ENCODE measurements at regions not wholly inside any gene's neighbourhood (a gene's known extent, or its start where the extent isn't known, plus 50 kb on each side); places are given as distances from the start of the nearest gene placed in this dataset.

DNA sequence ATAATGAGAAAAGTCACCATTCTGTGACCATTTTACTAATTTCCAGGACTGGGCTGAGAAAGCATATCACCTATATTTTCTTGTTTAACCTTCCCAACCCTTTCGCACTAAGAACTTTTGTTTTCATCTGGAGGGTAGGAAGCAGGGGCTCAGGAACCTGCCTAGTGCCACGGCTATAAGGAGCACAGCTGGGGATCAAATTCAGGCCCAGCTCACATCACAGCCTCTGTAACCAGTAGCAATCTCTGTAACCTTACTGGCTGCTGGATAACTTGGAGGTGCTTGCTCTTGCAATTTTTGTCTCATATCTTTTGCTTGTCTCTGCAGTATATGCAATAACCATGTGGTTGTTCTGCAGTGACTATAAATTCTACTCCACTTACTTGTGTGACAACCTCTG is 62.0 kb downstream of the PABIR2 start:
- CTCF ChIA-PET = interaction anchor here (0.7 kb wide), 1 partner anchor 160 kb away, joined by 3 read pairs; no protein-coding TSS in a partner anchor
- POLR2A ChIA-PET = interaction anchor here (1.1 to 5.9 kb wide), 2 partner anchors 9 to 21 kb away, joined by 4 to 45 read pairs; no protein-coding TSS in a partner anchor
- DNase-seq (ENCODE audit: extremely low spot score) = no peak
- no peak for TF ChIP-seq FOXA1 (IDR thresholded peaks at IDR 0.05)
- no peak for TF ChIP-seq HDGF (IDR thresholded peaks at IDR 0.05; ENCODE audit: borderline replicate concordance)
- no peak for TF ChIP-seq NFRKB (IDR thresholded peaks at IDR 0.05)
- TF ChIP-seq SUZ12 (IDR thresholded peaks at IDR 0.05) = no peak

DNA sequence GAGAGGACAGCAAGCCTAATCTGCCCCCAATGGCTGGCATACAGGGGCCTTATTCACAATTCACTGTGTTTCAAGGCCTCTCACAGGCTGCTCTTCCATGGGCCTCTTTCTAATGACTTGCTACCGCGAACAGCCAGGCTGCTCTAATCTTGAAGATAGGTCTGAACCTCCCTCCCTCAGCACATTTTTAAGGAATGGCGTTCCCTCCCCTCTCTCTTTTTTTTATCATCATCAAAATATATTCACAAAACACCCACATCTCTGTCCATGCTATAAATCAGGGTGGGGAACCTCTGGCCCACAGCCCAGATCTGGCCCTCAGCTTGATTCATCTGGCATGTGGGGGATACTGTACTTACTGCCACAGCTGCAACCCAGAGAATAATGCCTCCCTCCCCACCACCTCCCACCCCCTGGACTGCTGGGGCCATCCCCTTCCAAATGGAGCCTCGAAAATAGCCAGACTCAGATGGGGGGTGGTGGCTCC is 62.5 kb downstream of the PABIR2 start:
- POLR2A ChIA-PET = interaction anchor here (0.6 to 5.9 kb wide), 3 partner anchors 8 to 20 kb away, joined by 3 to 45 read pairs (median 4); no protein-coding TSS in a partner anchor
- CTCF ChIA-PET = no interaction called here
- no peak for DNase-seq (ENCODE audit: extremely low spot score)
- TF ChIP-seq SP1 (IDR thresholded peaks at IDR 0.05) (no peak), L3MBTL2 (conservative IDR thresholded peaks at IDR 0.05) (no peak), FOXK2 (IDR thresholded peaks at IDR 0.05) (no peak), NFRKB (IDR thresholded peaks at IDR 0.05) (no peak), PKNOX1 (IDR thresholded peaks at IDR 0.05) (no peak), FOXA1 (IDR thresholded peaks at IDR 0.05) (no peak), SUZ12 (IDR thresholded peaks at IDR 0.05) (no peak), TARDBP (IDR thresholded peaks at IDR 0.05) (no peak), HDGF (IDR thresholded peaks at IDR 0.05; ENCODE audit: borderline replicate concordance) (no peak), ZNF384 (IDR thresholded peaks at IDR 0.05) (no peak), ARNT (IDR thresholded peaks at IDR 0.05) (no peak), FOXM1 (IDR thresholded peaks at IDR 0.05; ENCODE audit: borderline replicate concordance) (no peak), ELF4 (IDR thresholded peaks at IDR 0.05) (no peak), BHLHE40 (IDR thresholded peaks at IDR 0.05; ENCODE audit: borderline replicate concordance) (no peak), LEF1 (IDR thresholded peaks at IDR 0.05; ENCODE audit: borderline replicate concordance) (no peak), CTBP1 (IDR thresholded peaks at IDR 0.05; ENCODE audit: borderline replicate concordance) (no peak)

DNA sequence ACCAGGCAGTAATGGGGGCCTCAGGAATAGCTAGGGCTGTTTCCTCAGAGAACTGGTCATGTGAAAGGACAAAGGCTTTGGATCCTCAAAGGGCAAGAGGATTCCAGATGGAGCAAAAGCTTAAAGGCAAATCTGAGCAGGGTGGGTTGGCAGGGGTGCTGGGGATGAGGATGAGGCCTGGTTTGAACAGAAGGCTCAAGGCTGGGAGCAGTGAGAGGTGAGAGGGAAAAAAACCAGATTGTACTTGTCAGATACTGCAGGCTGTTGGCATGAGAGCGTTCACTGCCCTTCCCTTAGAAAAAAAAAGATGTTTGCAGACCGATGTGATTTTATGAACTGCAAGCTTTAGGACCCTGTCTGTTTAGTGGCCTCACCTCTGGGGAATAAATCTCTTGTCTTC is 63.4 kb downstream of the PABIR2 start:
- TF ChIP-seq SUZ12 (IDR thresholded peaks at IDR 0.05) (no peak), PKNOX1 (IDR thresholded peaks at IDR 0.05) (no peak), HDGF (IDR thresholded peaks at IDR 0.05; ENCODE audit: borderline replicate concordance) (no peak), BHLHE40 (IDR thresholded peaks at IDR 0.05; ENCODE audit: borderline replicate concordance) (no peak), LEF1 (IDR thresholded peaks at IDR 0.05; ENCODE audit: borderline replicate concordance) (no peak), ZNF384 (IDR thresholded peaks at IDR 0.05) (no peak), ARNT (IDR thresholded peaks at IDR 0.05) (no peak), FOXK2 (IDR thresholded peaks at IDR 0.05) (no peak), FOXM1 (IDR thresholded peaks at IDR 0.05; ENCODE audit: borderline replicate concordance) (no peak), TARDBP (IDR thresholded peaks at IDR 0.05) (no peak), ELF4 (IDR thresholded peaks at IDR 0.05) (no peak), FOXA1 (IDR thresholded peaks at IDR 0.05) (no peak), SP1 (IDR thresholded peaks at IDR 0.05) (no peak), L3MBTL2 (conservative IDR thresholded peaks at IDR 0.05) (no peak), NFRKB (IDR thresholded peaks at IDR 0.05) (no peak), CTBP1 (IDR thresholded peaks at IDR 0.05; ENCODE audit: borderline replicate concordance) (no peak)
- CTCF ChIA-PET = interaction anchor here (0.6 to 0.7 kb wide), 3 partner anchors 17 to 213 kb away, joined by 3 to 4 read pairs (median 3); no protein-coding TSS in a partner anchor
- POLR2A ChIA-PET = interaction anchor here (5.9 kb wide), 1 partner anchor 19 kb away, joined by 45 read pairs; no protein-coding TSS in a partner anchor
- DNase-seq (ENCODE audit: extremely low spot score) = no peak

DNA sequence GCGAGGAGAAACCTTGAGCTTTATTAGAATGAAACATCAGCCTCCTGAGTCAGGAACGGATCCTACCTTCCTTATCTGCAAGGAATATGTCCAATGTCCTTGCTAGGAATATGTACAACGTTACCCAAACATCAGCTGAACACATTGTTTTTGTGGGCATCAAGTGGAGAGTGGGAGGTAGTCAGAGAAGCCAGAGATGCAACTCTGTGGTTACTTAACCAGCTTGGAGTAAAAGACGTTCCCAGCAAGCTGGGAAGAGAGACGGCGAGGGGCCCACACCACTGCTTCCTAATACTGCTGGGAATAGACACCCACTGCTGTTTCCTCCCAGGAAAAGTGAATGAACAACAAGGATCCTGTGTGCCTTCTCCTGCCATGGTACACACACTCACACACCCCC is 64.3 kb downstream of the PABIR2 start:
- CTCF ChIA-PET = no interaction called here
- DNase-seq (ENCODE audit: extremely low spot score) = no peak
- POLR2A ChIA-PET = interaction anchor here (0.9 to 5.9 kb wide), 3 partner anchors 12 to 18 kb away, joined by 3 to 45 read pairs (median 3); no protein-coding TSS in a partner anchor
- no peak for TF ChIP-seq HDGF (IDR thresholded peaks at IDR 0.05; ENCODE audit: borderline replicate concordance)
- no peak for TF ChIP-seq L3MBTL2 (conservative IDR thresholded peaks at IDR 0.05)
- TF ChIP-seq FOXM1 (IDR thresholded peaks at IDR 0.05; ENCODE audit: borderline replicate concordance) = no peak
- TF ChIP-seq CTBP1 (IDR thresholded peaks at IDR 0.05; ENCODE audit: borderline replicate concordance) = no peak

DNA sequence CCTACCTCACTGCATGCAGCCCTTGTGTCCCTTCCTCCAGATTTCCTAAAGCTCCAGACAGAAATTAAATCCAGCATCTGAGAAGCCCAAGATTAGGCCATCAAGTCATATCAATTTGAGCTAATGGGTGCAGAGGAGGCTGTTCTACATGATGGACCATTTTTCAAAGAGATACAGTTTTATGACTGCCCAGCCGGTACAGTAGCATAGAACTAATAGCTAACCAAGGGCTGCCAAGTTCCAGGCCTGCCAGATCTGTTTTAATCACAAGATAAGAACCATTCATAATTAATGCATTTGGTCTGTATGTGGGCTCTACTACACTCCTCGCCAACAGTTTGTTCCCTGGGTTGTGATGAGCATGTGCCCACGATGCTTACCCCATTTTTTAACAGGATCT is 64.9 kb downstream of the PABIR2 start:
- POLR2A ChIA-PET = interaction anchor here (0.9 kb wide), 2 partner anchors 13 to 17 kb away, joined by 3 read pairs; no protein-coding TSS in a partner anchor
- DNase-seq (ENCODE audit: extremely low spot score) = no peak
- TF ChIP-seq FOXK2 (IDR thresholded peaks at IDR 0.05) (no peak), CTBP1 (IDR thresholded peaks at IDR 0.05; ENCODE audit: borderline replicate concordance) (no peak), HDGF (IDR thresholded peaks at IDR 0.05; ENCODE audit: borderline replicate concordance) (no peak), SP1 (IDR thresholded peaks at IDR 0.05) (no peak), L3MBTL2 (conservative IDR thresholded peaks at IDR 0.05) (no peak), NFRKB (IDR thresholded peaks at IDR 0.05) (no peak), SUZ12 (IDR thresholded peaks at IDR 0.05) (no peak), ELF4 (IDR thresholded peaks at IDR 0.05) (no peak), ZNF384 (IDR thresholded peaks at IDR 0.05) (no peak), PKNOX1 (IDR thresholded peaks at IDR 0.05) (no peak), TARDBP (IDR thresholded peaks at IDR 0.05) (no peak), ARNT (IDR thresholded peaks at IDR 0.05) (no peak), FOXM1 (IDR thresholded peaks at IDR 0.05; ENCODE audit: borderline replicate concordance) (no peak), FOXA1 (IDR thresholded peaks at IDR 0.05) (no peak), LEF1 (IDR thresholded peaks at IDR 0.05; ENCODE audit: borderline replicate concordance) (no peak), BHLHE40 (IDR thresholded peaks at IDR 0.05; ENCODE audit: borderline replicate concordance) (no peak)
- CTCF ChIA-PET = interaction anchor here (0.6 kb wide), 1 partner anchor 187 kb away, joined by 3 read pairs; no protein-coding TSS in a partner anchor

DNA sequence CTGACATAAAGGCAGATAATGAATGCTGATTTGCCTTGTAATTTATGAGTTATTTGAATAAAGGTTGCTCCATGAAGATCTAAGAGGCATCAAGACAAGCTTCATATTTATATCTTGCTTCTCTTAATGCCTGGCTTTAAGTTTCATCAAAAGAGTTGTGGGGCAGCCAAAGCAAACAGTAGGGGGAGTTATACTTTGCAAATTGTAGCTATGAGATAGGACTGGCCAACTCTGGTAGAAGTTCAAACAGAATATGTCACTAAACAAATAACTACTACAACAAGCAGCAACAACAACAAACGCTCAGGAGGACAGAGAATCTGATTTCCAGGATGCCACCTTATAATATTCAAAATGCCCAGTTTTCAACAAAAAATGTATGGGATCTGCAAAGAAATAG is 69.1 kb upstream of the PLAC1 start:
- no peak for TF ChIP-seq FOXK2 (IDR thresholded peaks at IDR 0.05)
- no peak for TF ChIP-seq FOXM1 (IDR thresholded peaks at IDR 0.05; ENCODE audit: borderline replicate concordance)
- TF ChIP-seq TARDBP (IDR thresholded peaks at IDR 0.05) = no peak
- no peak for TF ChIP-seq L3MBTL2 (conservative IDR thresholded peaks at IDR 0.05)
- no peak for TF ChIP-seq LEF1 (IDR thresholded peaks at IDR 0.05; ENCODE audit: borderline replicate concordance)
- TF ChIP-seq SP1 (IDR thresholded peaks at IDR 0.05) = no peak
- TF ChIP-seq CTBP1 (IDR thresholded peaks at IDR 0.05; ENCODE audit: borderline replicate concordance) = no peak
- no peak for TF ChIP-seq ARNT (IDR thresholded peaks at IDR 0.05)
- no peak for TF ChIP-seq ZNF384 (IDR thresholded peaks at IDR 0.05)
- TF ChIP-seq HDGF (IDR thresholded peaks at IDR 0.05; ENCODE audit: borderline replicate concordance) = no peak
- TF ChIP-seq ELF4 (IDR thresholded peaks at IDR 0.05) = no peak
- TF ChIP-seq FOXA1 (IDR thresholded peaks at IDR 0.05) = no peak
- TF ChIP-seq BHLHE40 (IDR thresholded peaks at IDR 0.05; ENCODE audit: borderline replicate concordance) = no peak
- TF ChIP-seq NFRKB (IDR thresholded peaks at IDR 0.05) = no peak
- no peak for TF ChIP-seq SUZ12 (IDR thresholded peaks at IDR 0.05)
- no peak for TF ChIP-seq PKNOX1 (IDR thresholded peaks at IDR 0.05)
- POLR2A ChIA-PET = interaction anchor here (0.6 to 0.9 kb wide), 2 partner anchors 11 to 26 kb away, joined by 3 read pairs; no protein-coding TSS in a partner anchor
- CTCF ChIA-PET = interaction anchor here (0.7 to 1.3 kb wide), 8 partner anchors 9 to 206 kb away, joined by 3 to 6 read pairs (median 6); no protein-coding TSS in a partner anchor
- no peak for DNase-seq (ENCODE audit: extremely low spot score)

All from HEK293T (cell line).